GM23248 (cell line): ENCODE measurements at regions not wholly inside any gene's neighbourhood (a gene's known extent, or its start where the extent isn't known, plus 50 kb on each side); places are given as distances from the start of the nearest gene placed in this dataset.

Experiments
- EZH2 ChIP-seq: fragments of 200-600 bp; sonication (generic); IDR thresholded peaks from 2 replicates; pipeline ENCODE4 v1.6.1; 2018; ENCODE audit warnings: antibody characterized with exemption, mild to moderate bottlenecking; ENCODE audit not compliant: insufficient read depth, poor library complexity, severe bottlenecking
- EZH2phosphoT487 ChIP-seq: fragments of 200-600 bp; sonication (generic); IDR thresholded peaks from 2 replicates; pipeline ENCODE4 v1.6.1; 2018; ENCODE audit warnings: antibody characterized with exemption, moderate library complexity, mild to moderate bottlenecking, low read depth; ENCODE audit not compliant: insufficient read depth

DNA sequence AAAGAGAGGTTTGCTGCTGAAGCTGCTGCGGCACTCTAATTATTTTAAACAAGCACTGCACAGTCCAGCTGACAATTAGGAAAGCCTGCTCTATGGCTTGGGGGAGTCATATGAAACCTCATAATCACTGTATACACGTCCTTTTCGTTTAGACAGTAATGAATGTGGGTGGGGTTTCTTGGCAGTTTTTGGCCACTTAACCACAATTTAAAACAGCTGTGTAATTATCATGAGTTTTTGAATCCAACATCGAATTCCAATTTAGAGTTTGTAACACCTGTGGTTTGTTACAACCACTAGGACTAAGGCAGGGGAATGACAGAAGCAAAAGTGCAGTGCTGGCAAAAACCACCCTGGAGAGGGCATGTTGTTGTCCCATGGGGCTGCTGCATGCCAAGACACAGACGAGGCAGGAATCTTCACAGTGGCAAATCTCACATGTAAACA lies 99.5 kb downstream of the CXXC4 start:
- TF ChIP-seq EZH2 (no peak), EZH2phosphoT487 (no peak)
